Hepatocyte (in vitro differentiated cells): ENCODE measurements at regions not wholly inside any gene's neighbourhood (a gene's known extent, or its start where the extent isn't known, plus 50 kb on each side); places are given as distances from the start of the nearest gene placed in this dataset.

ENCODE experiments used
- DNase-seq: peaks from one replicate; pipeline ENCODE4 v3.0.0-alpha.2; 2016; ENCODE audit warnings: low spot score
- H2AFZ ChIP-seq: fragments of 200-600 bp; sonication (generic); 2 replicates; pipeline ENCODE4 v1.6.0; 2016; ENCODE audit warnings: antibody characterized with exemption, mild to moderate bottlenecking
- H3K27ac ChIP-seq: fragments of 200-600 bp; sonication (generic); 2 replicates; pipeline ENCODE4 v1.5.1; 2016; ENCODE audit warnings: mild to moderate bottlenecking
- H3K27me3 ChIP-seq: fragments of 200-600 bp; sonication (generic); 2 replicates; pipeline ENCODE4 v1.6.1; 2016
- H3K36me3 ChIP-seq: fragments of 200-600 bp; sonication (generic); replicated peaks from 2 replicates; pipeline ENCODE4 v1.5.1; 2016; ENCODE audit warnings: low read depth; ENCODE audit not compliant: insufficient read depth
- H3K4me1 ChIP-seq: fragments of 200-600 bp; sonication (generic); 2 replicates; pipeline ENCODE4 v1.5.1; 2016; ENCODE audit warnings: mild to moderate bottlenecking, moderate library complexity; ENCODE audit not compliant: insufficient read depth
- H3K4me2 ChIP-seq: fragments of 200-600 bp; sonication (generic); 2 replicates; pipeline ENCODE4 v1.6.0; 2016
- H3K4me3 ChIP-seq: fragments of 200-600 bp; sonication (generic); 2 replicates; pipeline ENCODE4 v1.5.1; 2016; ENCODE audit warnings: mild to moderate bottlenecking
- H3K79me2 ChIP-seq: fragments of 200-600 bp; sonication (generic); 2 replicates; pipeline ENCODE4 v1.6.0; 2017; ENCODE audit warnings: mild to moderate bottlenecking
- H3K9me2 ChIP-seq: fragments of 200-600 bp; sonication (generic); replicated peaks from 2 replicates; pipeline ENCODE4 v1.6.0; 2017; ENCODE audit warnings: mild to moderate bottlenecking; ENCODE audit not compliant: insufficient read depth
- H3K9me3 ChIP-seq: fragments of 200-600 bp; sonication (generic); 2 replicates; pipeline ENCODE4 v1.5.1; 2016; ENCODE audit warnings: low read depth, mild to moderate bottlenecking
- H4K20me1 ChIP-seq: fragments of 200-600 bp; sonication (generic); 2 replicates; pipeline ENCODE4 v1.6.0; 2016; ENCODE audit warnings: mild to moderate bottlenecking; ENCODE audit not compliant: insufficient read depth, poor library complexity, severe bottlenecking
- EZH2 ChIP-seq: fragments of 200-600 bp; sonication (generic); IDR thresholded peaks from 2 replicates; pipeline ENCODE4 v1.6.1; 2016; ENCODE audit warnings: antibody characterized with exemption, mild to moderate bottlenecking, borderline replicate concordance
- EZH2phosphoT487 ChIP-seq: fragments of 200-600 bp; sonication (generic); IDR thresholded peaks from one replicate; pipeline ENCODE4 v1.6.1; 2018; ENCODE audit warnings: antibody characterized with exemption, mild to moderate bottlenecking, low read depth, moderate library complexity; ENCODE audit not compliant: unreplicated experiment, severe bottlenecking
- WGBS: methylation state at CpG from one replicate; pipeline ENCODE4 v1.1.6; 2016; ENCODE audit warnings: low lambda C conversion rate; ENCODE audit errors: missing lambda C conversion rate; 5-methylcytosine and 5-hydroxymethylcytosine counted together
- TF ChIP-seq, protein P1 (sequence below): fragments of 200-600 bp; sonication (generic); IDR thresholded peaks from 2 replicates; pipeline ENCODE4 v1.5.1; 2016; ENCODE audit warnings: antibody characterized with exemption, mild to moderate bottlenecking; ENCODE audit not compliant: poor library complexity

DNA sequence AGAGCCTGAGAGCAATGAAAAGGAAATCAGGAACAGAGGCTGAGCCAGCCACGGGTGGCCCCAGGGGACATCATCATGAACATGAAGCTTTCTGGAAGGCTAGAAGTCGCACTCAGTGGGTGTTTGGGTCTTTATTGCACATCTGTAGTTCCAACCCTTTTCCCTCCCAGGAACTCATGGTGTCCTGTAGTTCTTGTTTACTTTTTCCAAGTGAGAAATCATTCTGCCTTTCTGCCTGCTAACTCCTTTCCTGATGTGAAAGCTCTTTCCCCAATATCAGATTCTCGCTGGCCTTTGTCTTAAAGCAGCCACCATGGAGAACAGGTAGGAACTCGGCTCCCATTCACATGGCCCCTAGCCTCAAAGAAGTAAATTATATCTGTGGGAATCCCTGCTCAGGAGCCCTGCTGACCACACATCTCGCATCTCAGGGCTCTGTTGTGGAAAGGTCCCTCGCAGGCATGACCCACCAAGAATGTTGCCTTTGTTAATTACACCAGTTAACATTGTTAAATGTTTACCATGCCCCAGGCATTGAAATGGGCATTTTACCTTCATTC, 542.7 kb downstream of the TNS3 start:
- no peaks in the 10 kb centered on the region for H3K79me2 ChIP-seq
- no peak for DNase-seq
- no peaks in the 10 kb centered on the region for H4K20me1 ChIP-seq
- no peak overlapping the region for H2AFZ ChIP-seq
- H3K9me2 ChIP-seq = no peaks in the 10 kb centered on the region
- no peaks in the 10 kb centered on the region for H3K27me3 ChIP-seq
- no peaks in the 10 kb centered on the region for H3K9me3 ChIP-seq
- peak overlapping the region; percentile 7 for H3K27ac ChIP-seq
- peaks cover 7% of the 10 kb centered on the region for H3K4me1 ChIP-seq
- no peak overlapping the region for H3K4me3 ChIP-seq
- 51% methylated on average over 6 of the region's 6 CpGs for WGBS
- no peaks in the 10 kb centered on the region for H3K36me3 ChIP-seq
- H3K4me2 ChIP-seq = no peak overlapping the region
- no peak for TF ChIP-seq EZH2phosphoT487
- TF ChIP-seq, protein P1, sequence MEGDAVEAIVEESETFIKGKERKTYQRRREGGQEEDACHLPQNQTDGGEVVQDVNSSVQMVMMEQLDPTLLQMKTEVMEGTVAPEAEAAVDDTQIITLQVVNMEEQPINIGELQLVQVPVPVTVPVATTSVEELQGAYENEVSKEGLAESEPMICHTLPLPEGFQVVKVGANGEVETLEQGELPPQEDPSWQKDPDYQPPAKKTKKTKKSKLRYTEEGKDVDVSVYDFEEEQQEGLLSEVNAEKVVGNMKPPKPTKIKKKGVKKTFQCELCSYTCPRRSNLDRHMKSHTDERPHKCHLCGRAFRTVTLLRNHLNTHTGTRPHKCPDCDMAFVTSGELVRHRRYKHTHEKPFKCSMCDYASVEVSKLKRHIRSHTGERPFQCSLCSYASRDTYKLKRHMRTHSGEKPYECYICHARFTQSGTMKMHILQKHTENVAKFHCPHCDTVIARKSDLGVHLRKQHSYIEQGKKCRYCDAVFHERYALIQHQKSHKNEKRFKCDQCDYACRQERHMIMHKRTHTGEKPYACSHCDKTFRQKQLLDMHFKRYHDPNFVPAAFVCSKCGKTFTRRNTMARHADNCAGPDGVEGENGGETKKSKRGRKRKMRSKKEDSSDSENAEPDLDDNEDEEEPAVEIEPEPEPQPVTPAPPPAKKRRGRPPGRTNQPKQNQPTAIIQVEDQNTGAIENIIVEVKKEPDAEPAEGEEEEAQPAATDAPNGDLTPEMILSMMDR = no peak
- no peak for TF ChIP-seq EZH2

DNA sequence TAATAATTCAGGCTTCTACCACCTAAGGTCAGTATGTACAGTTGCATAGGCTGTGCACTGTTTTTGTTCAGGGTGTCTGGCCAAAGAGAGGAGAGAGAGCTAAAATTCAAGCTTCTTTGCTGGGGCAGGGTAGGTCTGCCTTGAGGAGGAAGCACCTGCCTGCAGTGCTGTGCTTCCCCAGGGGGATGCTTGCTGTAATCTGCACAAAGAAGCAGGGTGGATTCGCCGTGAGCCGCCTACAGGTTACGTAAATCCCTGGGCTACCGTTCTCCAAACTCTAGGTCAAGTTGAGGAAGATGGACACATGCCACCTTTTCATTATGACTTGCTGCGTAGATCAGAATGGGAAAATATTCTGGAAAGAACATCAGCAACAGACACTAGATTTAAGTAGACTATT, 543.3 kb downstream of the TNS3 start:
- no peak overlapping the region for H3K4me3 ChIP-seq
- no peaks in the 10 kb centered on the region for H4K20me1 ChIP-seq
- no peak overlapping the region for H2AFZ ChIP-seq
- no peaks in the 10 kb centered on the region for H3K79me2 ChIP-seq
- TF ChIP-seq, protein P1 = no peak
- no peak for TF ChIP-seq EZH2
- TF ChIP-seq EZH2phosphoT487 = no peak
- WGBS = 84% methylated on average over 6 of the region's 6 CpGs
- DNase-seq = no peak
- no peaks in the 10 kb centered on the region for H3K36me3 ChIP-seq
- no peak overlapping the region for H3K4me2 ChIP-seq
- no peaks in the 10 kb centered on the region for H3K27me3 ChIP-seq
- no peaks in the 10 kb centered on the region for H3K9me3 ChIP-seq
- no peaks in the 10 kb centered on the region for H3K9me2 ChIP-seq
- peaks cover 7% of the 10 kb centered on the region for H3K4me1 ChIP-seq
- H3K27ac ChIP-seq = no peak overlapping the region

DNA sequence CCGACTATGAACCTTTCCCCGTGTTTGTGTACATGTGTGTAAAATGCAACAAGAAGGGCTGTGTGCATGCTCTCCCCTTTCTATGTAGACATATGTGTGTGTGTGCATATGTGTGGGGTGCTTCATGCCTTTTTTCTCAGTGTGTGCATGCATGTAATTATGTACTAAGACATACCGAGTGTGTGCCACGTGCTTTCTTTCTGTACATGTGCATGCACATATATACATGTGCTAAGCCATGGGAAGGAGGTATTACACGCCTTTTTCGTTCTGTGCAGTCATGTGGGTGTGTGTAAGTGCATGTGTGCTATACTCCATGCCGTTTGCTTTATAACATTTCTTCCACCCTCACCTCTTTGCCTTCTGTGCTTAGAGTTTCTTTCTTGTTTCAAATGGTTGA, 544.3 kb downstream of the TNS3 start:
- H3K27me3 ChIP-seq = no peaks in the 10 kb centered on the region
- H3K4me1 ChIP-seq = peaks cover 7% of the 10 kb centered on the region
- H4K20me1 ChIP-seq = no peaks in the 10 kb centered on the region
- H3K27ac ChIP-seq = no peak overlapping the region
- WGBS = 82% methylated on average over 7 of the region's 7 CpGs
- H3K9me2 ChIP-seq = no peaks in the 10 kb centered on the region
- no peak overlapping the region for H2AFZ ChIP-seq
- H3K36me3 ChIP-seq = no peaks in the 10 kb centered on the region
- no peak for TF ChIP-seq EZH2phosphoT487
- TF ChIP-seq, protein P1 = no peak
- H3K79me2 ChIP-seq = no peaks in the 10 kb centered on the region
- DNase-seq = no peak
- no peaks in the 10 kb centered on the region for H3K9me3 ChIP-seq
- H3K4me3 ChIP-seq = no peak overlapping the region
- H3K4me2 ChIP-seq = no peak overlapping the region

DNA sequence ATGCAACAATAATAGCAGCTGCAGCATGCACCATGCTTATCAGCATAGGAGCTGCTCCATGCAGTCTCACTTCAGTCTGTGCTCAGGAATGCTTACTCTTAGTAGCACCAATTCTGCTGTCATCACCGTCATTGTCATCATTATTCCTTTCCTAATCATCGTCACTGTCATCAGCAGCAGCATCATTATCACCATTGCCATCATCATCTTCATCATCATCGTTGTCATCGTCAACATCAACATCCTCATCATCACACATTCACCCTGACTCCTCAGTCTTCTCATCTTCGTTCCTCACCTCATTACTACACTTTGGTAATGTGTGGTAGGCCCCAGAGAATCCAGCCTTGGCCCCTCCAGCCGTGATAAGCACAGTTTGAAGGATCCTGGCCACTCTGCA, 545.0 kb downstream of the TNS3 start:
- Histone ChIP-seq H3K27me3 (no peaks in the 10 kb centered on the region), H3K4me2 (no peak overlapping the region), H3K27ac (no peak overlapping the region), H3K4me1 (peaks cover 7% of the 10 kb centered on the region), H3K79me2 (no peaks in the 10 kb centered on the region), H4K20me1 (no peaks in the 10 kb centered on the region), H2AFZ (no peak overlapping the region), H3K4me3 (no peak overlapping the region), H3K36me3 (no peaks in the 10 kb centered on the region), H3K9me3 (no peaks in the 10 kb centered on the region), H3K9me2 (no peaks in the 10 kb centered on the region)
- WGBS = 85% methylated on average over 6 of the region's 6 CpGs
- no peak for DNase-seq
- no peak for TF ChIP-seq EZH2
- TF ChIP-seq, protein P1 = no peak
- TF ChIP-seq EZH2phosphoT487 = no peak
